ENCODE measurements at regions not wholly inside any gene's neighbourhood (a gene's known extent, or its start where the extent isn't known, plus 50 kb on each side); places are given as distances from the start of the nearest gene placed in this dataset.

DNA sequence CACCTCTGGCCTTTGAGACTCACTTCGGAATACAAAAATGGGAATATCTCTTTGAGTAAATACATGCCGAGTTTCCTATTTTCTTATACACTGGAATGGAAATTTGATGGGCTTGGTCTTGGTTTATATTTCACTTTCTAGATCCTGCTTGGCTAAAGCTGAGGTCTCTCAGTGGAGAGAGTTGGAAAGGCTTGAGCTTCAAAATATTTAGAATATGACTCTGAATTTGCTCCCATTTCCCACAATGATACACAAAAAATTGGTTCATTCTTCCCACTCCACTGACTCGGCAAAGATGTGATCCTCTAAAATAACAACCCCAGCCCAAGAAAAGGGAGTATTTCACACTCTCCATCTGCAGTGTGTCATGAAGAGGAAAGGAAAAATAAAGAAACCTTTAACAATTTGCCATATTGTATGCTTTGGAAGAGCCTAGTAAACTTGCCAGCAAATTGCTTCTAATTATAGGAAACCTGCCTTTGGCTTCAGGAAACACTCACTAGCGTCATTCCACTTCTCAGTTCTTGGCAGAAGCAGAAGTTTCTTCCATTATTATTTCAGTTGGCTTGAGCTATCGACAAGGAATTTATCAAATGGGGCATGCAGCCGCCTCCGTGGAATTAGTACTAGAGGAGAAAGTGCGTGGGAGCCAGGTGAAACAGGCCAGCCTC, 302.9 kb downstream of the NSG2 start:
- H3K9me2 ChIP-seq (ENCODE audit: insufficient read depth), result no peaks in the 10 kb centered on the region
- DNase-seq (ENCODE audit: low read depth, low spot score) (no peak), ATAC-seq (no peak)
- ChIA-PET CTCF (no interaction called here), POLR2A (no interaction called here), RAD21 (ENCODE audit: low non-redundant PET in 1 of 2, low total read pairs in 2 of 2, uncharacterized antibody in 2 of 2, unreplicated experiment in 2 of 2) (no interaction called here)
- no peaks in the 10 kb centered on the region for H4K20me1 ChIP-seq (ENCODE audit: insufficient read depth)
- H3K27me3 ChIP-seq (ENCODE audit: insufficient read depth, low read length), result peaks cover 39% of the 10 kb centered on the region
- intact Hi-C loops (cut with micrococcal nuclease), result no loop called here
- no peaks in the 10 kb centered on the region for H3K36me3 ChIP-seq (ENCODE audit: control insufficient read depth in 1 of 2, insufficient read depth in 2 of 2, low read length in 2 of 2)
- H3K27ac ChIP-seq (ENCODE audit: low read depth, low read length), result no peak overlapping the region
- no peak overlapping the region for H3K4me2 ChIP-seq (ENCODE audit: low read length)
- no peaks in the 10 kb centered on the region for H3K79me2 ChIP-seq (ENCODE audit: insufficient read depth, low read length)
- H3K9ac ChIP-seq (ENCODE audit: low read length), result no peak overlapping the region
- H2AFZ ChIP-seq (ENCODE audit: low read depth, low read length, poor library complexity, severe bottlenecking), result no peak overlapping the region
- BruUV-seq (replicated peaks), result no TSS peak
- no peak overlapping the region for H3K4me3 ChIP-seq (replicated peaks in 1 of 2; ENCODE audit: low read depth in 1 of 2, low read length in 2 of 2)
- H3K9me3 ChIP-seq (ENCODE audit: control insufficient read depth in 1 of 2, insufficient read depth in 1 of 2, low read depth in 1 of 2, low read length in 2 of 2), result no peaks in the 10 kb centered on the region
- TF ChIP-seq, protein P1, sequence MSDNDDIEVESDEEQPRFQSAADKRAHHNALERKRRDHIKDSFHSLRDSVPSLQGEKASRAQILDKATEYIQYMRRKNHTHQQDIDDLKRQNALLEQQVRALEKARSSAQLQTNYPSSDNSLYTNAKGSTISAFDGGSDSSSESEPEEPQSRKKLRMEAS (IDR thresholded peaks at IDR 0.05), result no peak
- TF ChIP-seq RAD21 (IDR thresholded peaks at IDR 0.05; ENCODE audit: low read depth) (no peak), ZNF274 (IDR thresholded peaks at IDR 0.05; ENCODE audit: low read depth, low read length) (no peak), EZH2phosphoT487 (IDR thresholded peaks at IDR 0.05; ENCODE audit: borderline replicate concordance) (no peak)
- TF ChIP-seq, protein P2, sequence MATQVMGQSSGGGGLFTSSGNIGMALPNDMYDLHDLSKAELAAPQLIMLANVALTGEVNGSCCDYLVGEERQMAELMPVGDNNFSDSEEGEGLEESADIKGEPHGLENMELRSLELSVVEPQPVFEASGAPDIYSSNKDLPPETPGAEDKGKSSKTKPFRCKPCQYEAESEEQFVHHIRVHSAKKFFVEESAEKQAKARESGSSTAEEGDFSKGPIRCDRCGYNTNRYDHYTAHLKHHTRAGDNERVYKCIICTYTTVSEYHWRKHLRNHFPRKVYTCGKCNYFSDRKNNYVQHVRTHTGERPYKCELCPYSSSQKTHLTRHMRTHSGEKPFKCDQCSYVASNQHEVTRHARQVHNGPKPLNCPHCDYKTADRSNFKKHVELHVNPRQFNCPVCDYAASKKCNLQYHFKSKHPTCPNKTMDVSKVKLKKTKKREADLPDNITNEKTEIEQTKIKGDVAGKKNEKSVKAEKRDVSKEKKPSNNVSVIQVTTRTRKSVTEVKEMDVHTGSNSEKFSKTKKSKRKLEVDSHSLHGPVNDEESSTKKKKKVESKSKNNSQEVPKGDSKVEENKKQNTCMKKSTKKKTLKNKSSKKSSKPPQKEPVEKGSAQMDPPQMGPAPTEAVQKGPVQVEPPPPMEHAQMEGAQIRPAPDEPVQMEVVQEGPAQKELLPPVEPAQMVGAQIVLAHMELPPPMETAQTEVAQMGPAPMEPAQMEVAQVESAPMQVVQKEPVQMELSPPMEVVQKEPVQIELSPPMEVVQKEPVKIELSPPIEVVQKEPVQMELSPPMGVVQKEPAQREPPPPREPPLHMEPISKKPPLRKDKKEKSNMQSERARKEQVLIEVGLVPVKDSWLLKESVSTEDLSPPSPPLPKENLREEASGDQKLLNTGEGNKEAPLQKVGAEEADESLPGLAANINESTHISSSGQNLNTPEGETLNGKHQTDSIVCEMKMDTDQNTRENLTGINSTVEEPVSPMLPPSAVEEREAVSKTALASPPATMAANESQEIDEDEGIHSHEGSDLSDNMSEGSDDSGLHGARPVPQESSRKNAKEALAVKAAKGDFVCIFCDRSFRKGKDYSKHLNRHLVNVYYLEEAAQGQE (IDR thresholded peaks at IDR 0.05; ENCODE audit: low read depth), result no peak
- no peaks in the 10 kb centered on the region for H3K4me1 ChIP-seq (ENCODE audit: control insufficient read depth in 1 of 2, insufficient read depth in 2 of 2, low read length in 2 of 2)

Data from HCT116 (cell line).